ENCODE measurements at regions not wholly inside any gene's neighbourhood (a gene's known extent, or its start where the extent isn't known, plus 50 kb on each side); places are given as distances from the start of the nearest gene placed in this dataset.

GRCh38 chr10:107443813-107444212 is 279.3 kb upstream of the SORCS1 start:
- TF ChIP-seq CTCF (conservative IDR thresholded peaks at IDR 0.05): no peak
- TF ChIP-seq EZH2 (IDR thresholded peaks at IDR 0.05; ENCODE audit: low read depth): no peak

Measured in PC-9 (cell line).